ENCODE measurements at regions not wholly inside any gene's neighbourhood (a gene's known extent, or its start where the extent isn't known, plus 50 kb on each side); places are given as distances from the start of the nearest gene placed in this dataset.

DNA sequence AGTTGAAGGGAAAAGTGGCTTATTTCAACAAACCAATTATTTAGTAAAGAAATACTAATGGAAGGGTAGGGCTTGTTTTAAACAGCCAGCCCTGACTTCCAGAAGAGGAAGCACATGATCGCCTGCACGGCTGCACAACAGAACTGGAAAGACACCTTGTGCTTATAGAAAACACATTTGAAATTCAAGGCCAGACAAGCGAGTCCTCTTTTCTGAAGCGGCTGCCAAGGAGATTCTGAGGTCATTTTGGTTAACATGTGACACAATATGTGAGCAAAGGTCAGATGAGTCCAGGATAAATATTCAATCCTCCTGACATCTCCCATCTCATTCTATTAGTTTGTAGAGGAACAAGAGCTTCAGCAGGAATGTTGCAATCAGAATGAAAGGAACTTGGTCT lies 461.4 kb upstream of the ST8SIA4 start:
- POLR2A ChIA-PET = no interaction called here
- Histone ChIP-seq H3K36me3 (replicated peaks in 1 of 2; ENCODE audit: control insufficient read depth in 1 of 2, insufficient read depth in 2 of 2, low read length in 2 of 2) (no peaks in the 10 kb centered on the region), H4K20me1 (ENCODE audit: insufficient read depth, low read length) (no peaks in the 10 kb centered on the region), H3K4me2 (ENCODE audit: low read depth, low read length) (no peak overlapping the region), H3K27ac (ENCODE audit: extremely low read length, insufficient read depth, low read length) (no peak overlapping the region), H3K9me3 (ENCODE audit: low read length) (no peaks in the 10 kb centered on the region), H2AFZ (ENCODE audit: low read length) (no peak overlapping the region), H3K4me3 (replicated peaks in 1 of 3; ENCODE audit: insufficient read depth in 1 of 3, low read depth in 2 of 3, low read length in 3 of 3) (no peak overlapping the region), H3K79me2 (ENCODE audit: insufficient read depth, low read length) (no peaks in the 10 kb centered on the region), H3K27me3 (ENCODE audit: control insufficient read depth in 1 of 2, insufficient read depth in 2 of 2, low read length in 2 of 2) (no peaks in the 10 kb centered on the region; a peak in 1 of 5 replicates), H3K9ac (ENCODE audit: insufficient read depth, low read depth, low read length) (no peak overlapping the region), H3K4me1 (ENCODE audit: insufficient read depth, low read length) (no peaks in the 10 kb centered on the region)
- in situ Hi-C loops (cut with HindIII; ENCODE audit: extremely low pct_ligation_motif_present, low pct_unique_long_range_greater_than_20kb) = no loop called here
- no peak for ATAC-seq
- WGBS (ENCODE audit: low lambda C conversion rate) = 0% methylated on average over 2 of the region's 4 CpGs
- CTCF ChIA-PET (ENCODE audit: low intra/inter-chr PET ratio, low total read pairs) = no interaction called here
- FAIRE-seq = no peak
- DNase-seq (ENCODE audit: low spot score) = no peak
- BruUV-seq (replicated peaks) = no TSS peak
- intact Hi-C loops (cut with micrococcal nuclease; ENCODE audit: unreplicated experiment) = no loop called here
- TF ChIP-seq, protein P1, sequence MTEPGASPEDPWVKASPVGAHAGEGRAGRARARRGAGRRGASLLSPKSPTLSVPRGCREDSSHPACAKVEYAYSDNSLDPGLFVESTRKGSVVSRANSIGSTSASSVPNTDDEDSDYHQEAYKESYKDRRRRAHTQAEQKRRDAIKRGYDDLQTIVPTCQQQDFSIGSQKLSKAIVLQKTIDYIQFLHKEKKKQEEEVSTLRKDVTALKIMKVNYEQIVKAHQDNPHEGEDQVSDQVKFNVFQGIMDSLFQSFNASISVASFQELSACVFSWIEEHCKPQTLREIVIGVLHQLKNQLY (CRISPR knock-in tag; IDR thresholded peaks at IDR 0.05) = no peak
- TF ChIP-seq, protein P2, sequence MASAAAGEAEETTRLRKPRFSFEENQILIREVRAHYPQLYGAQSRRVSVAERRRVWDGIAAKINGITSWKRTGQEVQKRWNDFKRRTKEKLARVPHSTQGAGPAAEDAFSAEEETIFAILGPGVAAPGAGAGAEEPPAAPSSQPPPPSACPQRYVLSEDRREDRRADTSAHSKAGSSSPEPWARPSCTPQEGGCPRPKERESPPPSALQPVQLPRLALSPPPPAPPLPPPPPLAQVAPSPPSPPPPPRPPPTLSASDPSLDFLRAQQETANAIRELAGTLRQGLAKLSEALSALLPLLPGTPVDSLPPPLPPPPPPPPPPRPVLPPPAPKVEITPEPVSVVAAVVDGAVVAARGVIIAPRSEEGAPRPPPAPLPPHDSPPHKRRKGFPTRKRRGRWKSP (CRISPR knock-in tag; IDR thresholded peaks at IDR 0.05) = no peak
- no peak for TF ChIP-seq ZNF713 (CRISPR knock-in tag; IDR thresholded peaks at IDR 0.05)
- no peak for TF ChIP-seq JDP2 (CRISPR knock-in tag; IDR thresholded peaks at IDR 0.05; ENCODE audit: borderline replicate concordance)
- no peak for TF ChIP-seq EZH2 (conservative IDR thresholded peaks at IDR 0.05; ENCODE audit: low read depth, low read length)
- no peak for TF ChIP-seq HOXD1 (CRISPR knock-in tag; IDR thresholded peaks at IDR 0.05)
- TF ChIP-seq ARID2 (CRISPR knock-in tag; IDR thresholded peaks at IDR 0.05; ENCODE audit: borderline replicate concordance) = no peak
- TF ChIP-seq ZNF7 (CRISPR knock-in tag; IDR thresholded peaks at IDR 0.05) = no peak
- TF ChIP-seq, protein P3, sequence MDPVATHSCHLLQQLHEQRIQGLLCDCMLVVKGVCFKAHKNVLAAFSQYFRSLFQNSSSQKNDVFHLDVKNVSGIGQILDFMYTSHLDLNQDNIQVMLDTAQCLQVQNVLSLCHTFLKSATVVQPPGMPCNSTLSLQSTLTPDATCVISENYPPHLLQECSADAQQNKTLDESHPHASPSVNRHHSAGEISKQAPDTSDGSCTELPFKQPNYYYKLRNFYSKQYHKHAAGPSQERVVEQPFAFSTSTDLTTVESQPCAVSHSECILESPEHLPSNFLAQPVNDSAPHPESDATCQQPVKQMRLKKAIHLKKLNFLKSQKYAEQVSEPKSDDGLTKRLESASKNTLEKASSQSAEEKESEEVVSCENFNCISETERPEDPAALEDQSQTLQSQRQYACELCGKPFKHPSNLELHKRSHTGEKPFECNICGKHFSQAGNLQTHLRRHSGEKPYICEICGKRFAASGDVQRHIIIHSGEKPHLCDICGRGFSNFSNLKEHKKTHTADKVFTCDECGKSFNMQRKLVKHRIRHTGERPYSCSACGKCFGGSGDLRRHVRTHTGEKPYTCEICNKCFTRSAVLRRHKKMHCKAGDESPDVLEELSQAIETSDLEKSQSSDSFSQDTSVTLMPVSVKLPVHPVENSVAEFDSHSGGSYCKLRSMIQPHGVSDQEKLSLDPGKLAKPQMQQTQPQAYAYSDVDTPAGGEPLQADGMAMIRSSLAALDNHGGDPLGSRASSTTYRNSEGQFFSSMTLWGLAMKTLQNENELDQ (CRISPR knock-in tag; IDR thresholded peaks at IDR 0.05; ENCODE audit: borderline replicate concordance) = no peak
- no peak for TF ChIP-seq RAD51 (IDR thresholded peaks at IDR 0.05; ENCODE audit: borderline replicate concordance)
- TF ChIP-seq ZNF672 (CRISPR knock-in tag; IDR thresholded peaks at IDR 0.05) = no peak
- TF ChIP-seq, protein P4, sequence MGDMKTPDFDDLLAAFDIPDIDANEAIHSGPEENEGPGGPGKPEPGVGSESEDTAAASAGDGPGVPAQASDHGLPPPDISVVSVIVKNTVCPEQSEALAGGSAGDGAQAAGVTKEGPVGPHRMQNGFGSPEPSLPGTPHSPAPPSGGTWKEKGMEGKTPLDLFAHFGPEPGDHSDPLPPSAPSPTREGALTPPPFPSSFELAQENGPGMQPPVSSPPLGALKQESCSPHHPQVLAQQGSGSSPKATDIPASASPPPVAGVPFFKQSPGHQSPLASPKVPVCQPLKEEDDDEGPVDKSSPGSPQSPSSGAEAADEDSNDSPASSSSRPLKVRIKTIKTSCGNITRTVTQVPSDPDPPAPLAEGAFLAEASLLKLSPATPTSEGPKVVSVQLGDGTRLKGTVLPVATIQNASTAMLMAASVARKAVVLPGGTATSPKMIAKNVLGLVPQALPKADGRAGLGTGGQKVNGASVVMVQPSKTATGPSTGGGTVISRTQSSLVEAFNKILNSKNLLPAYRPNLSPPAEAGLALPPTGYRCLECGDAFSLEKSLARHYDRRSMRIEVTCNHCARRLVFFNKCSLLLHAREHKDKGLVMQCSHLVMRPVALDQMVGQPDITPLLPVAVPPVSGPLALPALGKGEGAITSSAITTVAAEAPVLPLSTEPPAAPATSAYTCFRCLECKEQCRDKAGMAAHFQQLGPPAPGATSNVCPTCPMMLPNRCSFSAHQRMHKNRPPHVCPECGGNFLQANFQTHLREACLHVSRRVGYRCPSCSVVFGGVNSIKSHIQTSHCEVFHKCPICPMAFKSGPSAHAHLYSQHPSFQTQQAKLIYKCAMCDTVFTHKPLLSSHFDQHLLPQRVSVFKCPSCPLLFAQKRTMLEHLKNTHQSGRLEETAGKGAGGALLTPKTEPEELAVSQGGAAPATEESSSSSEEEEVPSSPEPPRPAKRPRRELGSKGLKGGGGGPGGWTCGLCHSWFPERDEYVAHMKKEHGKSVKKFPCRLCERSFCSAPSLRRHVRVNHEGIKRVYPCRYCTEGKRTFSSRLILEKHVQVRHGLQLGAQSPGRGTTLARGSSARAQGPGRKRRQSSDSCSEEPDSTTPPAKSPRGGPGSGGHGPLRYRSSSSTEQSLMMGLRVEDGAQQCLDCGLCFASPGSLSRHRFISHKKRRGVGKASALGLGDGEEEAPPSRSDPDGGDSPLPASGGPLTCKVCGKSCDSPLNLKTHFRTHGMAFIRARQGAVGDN (CRISPR knock-in tag; IDR thresholded peaks at IDR 0.05) = no peak
- no peak for TF ChIP-seq ZFP62 (CRISPR knock-in tag; IDR thresholded peaks at IDR 0.05)
- TF ChIP-seq HIVEP1 (CRISPR knock-in tag; IDR thresholded peaks at IDR 0.05) = no peak
- no peak for TF ChIP-seq ZNF337 (CRISPR knock-in tag; IDR thresholded peaks at IDR 0.05; ENCODE audit: borderline replicate concordance, low read depth)
